LHCN-M2 (cell line): ENCODE measurements at regions not wholly inside any gene's neighbourhood (a gene's known extent, or its start where the extent isn't known, plus 50 kb on each side); places are given as distances from the start of the nearest gene placed in this dataset.

Experiments
- DNase-seq: peaks from one replicate; pipeline ENCODE4 v3.0.0-alpha.2; 2012; ENCODE audit warnings: low read depth

- DNase-seq = no peak
These were observed 303.0 kb downstream of the PSAT1 start for GRCh38 chr9:78599926-78600325.

GRCh38 chr9:78601957-78602565, 305.1 kb downstream of the PSAT1 start:
- DNase-seq = peak; percentile 55

GRCh38 chr9:78605041-78606000, 308.4 kb downstream of the PSAT1 start:
- no peak for DNase-seq

- DNase-seq = no peak
These were observed 309.1 kb downstream of the PSAT1 start for GRCh38 chr9:78606001-78606379.

- no peak for DNase-seq
These were observed 310.9 kb downstream of the PSAT1 start for GRCh38 chr9:78607853-78608252.

GRCh38 chr9:78609450-78609849, 312.5 kb downstream of the PSAT1 start:
- no peak for DNase-seq

- DNase-seq = peak; percentile 45
These were observed 315.2 kb downstream of the PSAT1 start for GRCh38 chr9:78612091-78612490.

- DNase-seq = no peak
These were observed 316.1 kb downstream of the PSAT1 start for GRCh38 chr9:78613006-78613405.

GRCh38 chr9:78614892-78615291, 318.0 kb downstream of the PSAT1 start:
- no peak for DNase-seq

GRCh38 chr9:78615372-78615771, 318.4 kb downstream of the PSAT1 start:
- no peak for DNase-seq

- DNase-seq = no peak
These were observed 321.8 kb downstream of the PSAT1 start for GRCh38 chr9:78618735-78619134.

- DNase-seq = peak; percentile 43
These were observed 323.4 kb downstream of the PSAT1 start for GRCh38 chr9:78620303-78620702.

GRCh38 chr9:78620764-78621163, 323.8 kb downstream of the PSAT1 start:
- peak; percentile 85 for DNase-seq

- peak; percentile 44 for DNase-seq
These were observed 325.2 kb downstream of the PSAT1 start for GRCh38 chr9:78622126-78622525.

- DNase-seq = no peak
These were observed 330.0 kb downstream of the PSAT1 start for GRCh38 chr9:78626971-78627370.

GRCh38 chr9:78630966-78631365, 334.0 kb downstream of the PSAT1 start:
- no peak for DNase-seq

GRCh38 chr9:78640728-78641127, 343.8 kb downstream of the PSAT1 start:
- no peak for DNase-seq

GRCh38 chr9:78644359-78644758, 347.4 kb downstream of the PSAT1 start:
- DNase-seq = no peak

- DNase-seq = no peak
These were observed 357.4 kb downstream of the PSAT1 start for GRCh38 chr9:78654324-78654723.

- DNase-seq = no peak
These were observed 366.4 kb downstream of the PSAT1 start for GRCh38 chr9:78663369-78663768.

GRCh38 chr9:78664370-78664769, 367.4 kb downstream of the PSAT1 start:
- DNase-seq = no peak

GRCh38 chr9:78666818-78667414, 370.0 kb downstream of the PSAT1 start:
- DNase-seq = peak; percentile 39
